ENCODE measurements at regions not wholly inside any gene's neighbourhood (a gene's known extent, or its start where the extent isn't known, plus 50 kb on each side); places are given as distances from the start of the nearest gene placed in this dataset.

- H3K27me3 ChIP-seq (ENCODE audit: control insufficient read depth, insufficient read depth, low read length) = no peaks in the 10 kb centered on the region
- no peak for DNase-seq
- no peaks in the 10 kb centered on the region for H3K36me3 ChIP-seq (replicated peaks; ENCODE audit: control insufficient read depth, insufficient read depth, low read length)
- H3K4me3 ChIP-seq (ENCODE audit: insufficient read depth, low read depth, low read length) = no peak overlapping the region
Measured at GRCh38 chr1:60573726-60574409, 500.3 kb upstream of the C1orf87 start.

GRCh38 chr1:60573121-60573520, 499.6 kb upstream of the C1orf87 start:
- no peaks in the 10 kb centered on the region for H3K36me3 ChIP-seq (replicated peaks; ENCODE audit: control insufficient read depth, insufficient read depth, low read length)
- H3K4me3 ChIP-seq (ENCODE audit: insufficient read depth, low read depth, low read length) = no peak overlapping the region
- no peaks in the 10 kb centered on the region for H3K27me3 ChIP-seq (ENCODE audit: control insufficient read depth, insufficient read depth, low read length)
- DNase-seq = no peak

- Histone ChIP-seq H3K27me3 (ENCODE audit: control insufficient read depth, insufficient read depth, low read length) (no peaks in the 10 kb centered on the region), H3K4me3 (ENCODE audit: insufficient read depth, low read depth, low read length) (no peak overlapping the region), H3K36me3 (replicated peaks; ENCODE audit: control insufficient read depth, insufficient read depth, low read length) (no peaks in the 10 kb centered on the region)
- no peak for DNase-seq
Measured at GRCh38 chr1:60572378-60572777, 498.8 kb upstream of the C1orf87 start.

- no peak for DNase-seq
- no peaks in the 10 kb centered on the region for H3K27me3 ChIP-seq (ENCODE audit: control insufficient read depth, insufficient read depth, low read length)
Measured at GRCh38 chr1:60571811-60572210, 498.2 kb upstream of the C1orf87 start.

DNA sequence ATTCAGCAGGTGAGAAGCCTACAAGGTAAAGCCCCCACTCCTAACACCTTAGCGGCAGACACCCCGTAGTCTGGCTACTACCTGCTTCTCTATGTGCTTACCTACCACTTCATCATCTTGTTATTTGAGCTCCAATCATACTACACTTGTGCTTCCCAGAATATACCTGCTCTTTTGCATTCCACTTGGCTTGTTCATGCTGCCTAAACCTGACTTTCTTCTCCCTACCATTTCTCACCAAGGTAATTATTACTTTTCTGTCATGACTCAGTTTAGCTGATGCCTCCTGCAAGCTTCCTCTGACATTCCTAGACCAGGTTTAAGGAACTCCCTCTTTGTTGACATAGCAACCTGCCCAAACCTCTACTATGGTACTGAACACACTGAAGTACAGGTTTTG, 495.6 kb upstream of the C1orf87 start:
- no peaks in the 10 kb centered on the region for H3K27me3 ChIP-seq (ENCODE audit: control insufficient read depth, insufficient read depth, low read length)
- no peak for DNase-seq

More at GRCh38 chr1:60571811-60572210, 498.2 kb upstream of the C1orf87 start:
- Histone ChIP-seq H3K36me3 (replicated peaks; ENCODE audit: control insufficient read depth, insufficient read depth, low read length) (no peaks in the 10 kb centered on the region), H3K4me3 (ENCODE audit: insufficient read depth, low read depth, low read length) (no peak overlapping the region)

DNA sequence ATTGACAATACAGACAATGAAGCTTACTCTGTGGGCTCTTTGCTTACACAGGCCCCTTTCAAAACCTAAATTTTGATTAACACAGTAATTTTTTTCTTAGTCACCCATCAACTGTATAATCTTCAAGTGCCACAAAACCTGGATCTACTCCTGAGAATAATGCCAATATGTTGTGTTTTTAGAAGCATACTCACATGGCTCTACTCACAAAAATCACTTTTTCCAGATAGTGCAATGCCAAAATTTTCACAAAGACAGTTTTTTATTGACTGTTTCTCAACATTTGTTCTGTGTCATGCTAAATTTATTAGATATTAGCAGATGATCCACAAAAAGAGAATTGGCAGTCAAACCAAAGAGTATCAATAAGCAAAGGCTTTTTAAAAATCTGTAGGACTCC, 493.7 kb upstream of the C1orf87 start:
- no peak overlapping the region for H3K4me3 ChIP-seq (ENCODE audit: insufficient read depth, low read depth, low read length)
- H3K36me3 ChIP-seq (replicated peaks; ENCODE audit: control insufficient read depth, insufficient read depth, low read length) = no peaks in the 10 kb centered on the region
- no peak for DNase-seq
- H3K27me3 ChIP-seq (ENCODE audit: control insufficient read depth, insufficient read depth, low read length) = no peaks in the 10 kb centered on the region

More for the DNA sequence above, 495.6 kb upstream of the C1orf87 start:
- no peaks in the 10 kb centered on the region for H3K36me3 ChIP-seq (replicated peaks; ENCODE audit: control insufficient read depth, insufficient read depth, low read length)
- no peak overlapping the region for H3K4me3 ChIP-seq (ENCODE audit: insufficient read depth, low read depth, low read length)

DNA sequence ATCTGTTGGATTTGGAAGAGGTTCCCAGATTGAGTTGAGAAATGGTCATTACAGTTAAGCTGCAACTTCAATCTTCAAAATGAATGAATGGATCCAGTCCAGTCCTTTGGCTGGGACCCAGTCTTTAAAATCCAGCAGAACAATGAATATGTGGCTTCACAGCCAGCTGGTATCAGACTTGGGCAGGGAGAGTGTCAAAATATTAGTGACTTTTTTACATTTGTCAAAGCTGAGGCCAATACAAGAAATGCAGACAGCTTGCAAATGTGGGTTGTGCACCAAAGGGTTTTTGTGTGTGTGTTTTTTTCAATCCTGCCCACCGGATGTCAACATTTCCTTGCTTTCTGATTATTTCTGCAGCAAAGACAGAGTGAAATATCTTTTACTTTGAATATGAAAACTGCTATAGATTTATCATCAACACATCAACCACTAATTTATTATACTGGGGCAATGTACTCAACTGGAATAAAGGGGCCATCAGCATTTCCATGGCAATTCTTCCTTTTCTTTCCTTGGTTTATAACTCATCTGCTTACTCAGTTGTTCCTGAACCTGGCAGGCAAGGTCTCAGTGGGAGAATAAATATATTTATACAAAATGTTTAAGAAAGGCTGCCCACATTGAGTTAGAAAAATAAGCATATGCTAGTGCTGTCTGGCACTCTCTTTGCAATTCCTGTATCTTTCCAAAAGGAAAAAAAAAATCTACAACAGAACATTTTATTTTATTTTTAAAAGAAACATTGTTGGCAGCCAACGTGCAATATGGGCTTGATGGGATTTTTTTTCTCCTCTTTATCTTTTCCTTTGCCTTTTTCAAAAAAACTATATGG, 491.6 kb upstream of the C1orf87 start:
- Histone ChIP-seq H3K27me3 (ENCODE audit: control insufficient read depth, insufficient read depth, low read length) (no peaks in the 10 kb centered on the region), H3K36me3 (replicated peaks; ENCODE audit: control insufficient read depth, insufficient read depth, low read length) (no peaks in the 10 kb centered on the region), H3K4me3 (ENCODE audit: insufficient read depth, low read depth, low read length) (no peak overlapping the region)
- DNase-seq = no peak

- no peak overlapping the region for H3K4me3 ChIP-seq (ENCODE audit: insufficient read depth, low read depth, low read length)
- H3K36me3 ChIP-seq (replicated peaks; ENCODE audit: control insufficient read depth, insufficient read depth, low read length) = no peaks in the 10 kb centered on the region
- no peak for DNase-seq
- no peaks in the 10 kb centered on the region for H3K27me3 ChIP-seq (ENCODE audit: control insufficient read depth, insufficient read depth, low read length)
Measured at GRCh38 chr1:60563777-60564535, 490.4 kb upstream of the C1orf87 start.

- H3K4me3 ChIP-seq (ENCODE audit: insufficient read depth, low read depth, low read length) = no peak overlapping the region
- H3K36me3 ChIP-seq (replicated peaks; ENCODE audit: control insufficient read depth, insufficient read depth, low read length) = no peaks in the 10 kb centered on the region
- DNase-seq = no peak
- no peaks in the 10 kb centered on the region for H3K27me3 ChIP-seq (ENCODE audit: control insufficient read depth, insufficient read depth, low read length)
Measured at GRCh38 chr1:60562740-60563139, 489.2 kb upstream of the C1orf87 start.

- no peak for DNase-seq
- Histone ChIP-seq H3K27me3 (ENCODE audit: control insufficient read depth, insufficient read depth, low read length) (no peaks in the 10 kb centered on the region), H3K4me3 (ENCODE audit: insufficient read depth, low read depth, low read length) (no peak overlapping the region), H3K36me3 (replicated peaks; ENCODE audit: control insufficient read depth, insufficient read depth, low read length) (no peaks in the 10 kb centered on the region)
Measured at GRCh38 chr1:60560701-60561100, 487.1 kb upstream of the C1orf87 start.

GRCh38 chr1:60558236-60558635, 484.7 kb upstream of the C1orf87 start:
- Histone ChIP-seq H3K36me3 (replicated peaks; ENCODE audit: control insufficient read depth, insufficient read depth, low read length) (no peaks in the 10 kb centered on the region), H3K27me3 (ENCODE audit: control insufficient read depth, insufficient read depth, low read length) (no peaks in the 10 kb centered on the region), H3K4me3 (ENCODE audit: insufficient read depth, low read depth, low read length) (no peak overlapping the region)
- no peak for DNase-seq

- Histone ChIP-seq H3K27me3 (ENCODE audit: control insufficient read depth, insufficient read depth, low read length) (no peaks in the 10 kb centered on the region), H3K36me3 (replicated peaks; ENCODE audit: control insufficient read depth, insufficient read depth, low read length) (no peaks in the 10 kb centered on the region), H3K4me3 (ENCODE audit: insufficient read depth, low read depth, low read length) (no peak overlapping the region)
- no peak for DNase-seq
Measured at GRCh38 chr1:60553730-60554129, 480.2 kb upstream of the C1orf87 start.

- Histone ChIP-seq H3K27me3 (ENCODE audit: control insufficient read depth, insufficient read depth, low read length) (no peaks in the 10 kb centered on the region), H3K36me3 (replicated peaks; ENCODE audit: control insufficient read depth, insufficient read depth, low read length) (no peaks in the 10 kb centered on the region), H3K4me3 (ENCODE audit: insufficient read depth, low read depth, low read length) (no peak overlapping the region)
- no peak for DNase-seq
Measured at GRCh38 chr1:60547821-60548220, 474.3 kb upstream of the C1orf87 start.

- no peak overlapping the region for H3K4me3 ChIP-seq (ENCODE audit: insufficient read depth, low read depth, low read length)
- no peak for DNase-seq
- no peaks in the 10 kb centered on the region for H3K36me3 ChIP-seq (replicated peaks; ENCODE audit: control insufficient read depth, insufficient read depth, low read length)
- no peaks in the 10 kb centered on the region for H3K27me3 ChIP-seq (ENCODE audit: control insufficient read depth, insufficient read depth, low read length)
Measured at GRCh38 chr1:60541831-60542532, 468.4 kb upstream of the C1orf87 start.

All from H7 (cell line).